ENCODE measurements at regions not wholly inside any gene's neighbourhood (a gene's known extent, or its start where the extent isn't known, plus 50 kb on each side); places are given as distances from the start of the nearest gene placed in this dataset.
A peak's percentile ranks its signal among the peaks of the same experiment; 100 is the strongest.
"Not testable (repeated sequence)": the region's sequence is repeated elsewhere in the genome, so short reads cannot be mapped to it uniquely, and the experiment has no call there.

- intact Hi-C loops (cut with DNase I) = no loop called here
- no peak for DNase-seq
Measured at GRCh38 chr4:26017531-26017930, 103.5 kb downstream of the SMIM20 start.

- intact Hi-C loops (cut with DNase I); DNase-seq: not testable (repeated sequence)
Measured at GRCh38 chr4:26017961-26018700, 104.1 kb downstream of the SMIM20 start.

GRCh38 chr4:26020083-26020668, 106.2 kb downstream of the SMIM20 start:
- intact Hi-C loops (cut with DNase I) = no loop called here
- no peak for DNase-seq

- DNase-seq = no peak
- intact Hi-C loops (cut with DNase I) = no loop called here
Measured at GRCh38 chr4:26020881-26021280, 106.9 kb downstream of the SMIM20 start.

GRCh38 chr4:26021417-26022345, 107.7 kb downstream of the SMIM20 start:
- DNase-seq = no peak
- intact Hi-C loops (cut with DNase I) = no loop called here

- intact Hi-C loops (cut with DNase I) = no loop called here
- peak in 1 of 42 donors; percentile 39 for DNase-seq
Measured at GRCh38 chr4:26022346-26023202, 108.6 kb downstream of the SMIM20 start.

GRCh38 chr4:26023203-26023972, 109.4 kb downstream of the SMIM20 start:
- no peak for DNase-seq
- intact Hi-C loops (cut with DNase I) = no loop called here

GRCh38 chr4:26024079-26024478, 110.1 kb downstream of the SMIM20 start:
- intact Hi-C loops (cut with DNase I) = no loop called here
- DNase-seq = no peak

GRCh38 chr4:26028133-26028792, 114.2 kb downstream of the SMIM20 start:
- no peak for DNase-seq
- intact Hi-C loops (cut with DNase I) = no loop called here

GRCh38 chr4:26028793-26029567, 115.0 kb downstream of the SMIM20 start:
- intact Hi-C loops (cut with DNase I) = no loop called here
- DNase-seq = peak in 41 of 42 donors; percentile 33 to 82 (median 68)

- intact Hi-C loops (cut with DNase I) = no loop called here
Measured at GRCh38 chr4:26029568-26030131, 115.6 kb downstream of the SMIM20 start.

GRCh38 chr4:26030260-26030667, 116.2 kb downstream of the SMIM20 start:
- intact Hi-C loops (cut with DNase I) = no loop called here
- DNase-seq = no peak

More at GRCh38 chr4:26029568-26030131, 115.6 kb downstream of the SMIM20 start:
- no peak for DNase-seq

GRCh38 chr4:26030780-26031179, 116.8 kb downstream of the SMIM20 start:
- intact Hi-C loops (cut with DNase I) = no loop called here

GRCh38 chr4:26031704-26032103, 117.7 kb downstream of the SMIM20 start:
- intact Hi-C loops (cut with DNase I) = no loop called here
- no peak for DNase-seq

More at GRCh38 chr4:26030780-26031179, 116.8 kb downstream of the SMIM20 start:
- no peak for DNase-seq

- no peak for DNase-seq
- intact Hi-C loops (cut with DNase I) = no loop called here
Measured at GRCh38 chr4:26032142-26032541, 118.1 kb downstream of the SMIM20 start.

- DNase-seq = no peak
- intact Hi-C loops (cut with DNase I) = no loop called here
Measured at GRCh38 chr4:26032630-26033317, 118.8 kb downstream of the SMIM20 start.
